Liver (tissue), 8 donors: ENCODE measurements at regions not wholly inside any gene's neighbourhood (a gene's known extent, or its start where the extent isn't known, plus 50 kb on each side); places are given as distances from the start of the nearest gene placed in this dataset.

Experiments
- DNase-seq: peaks from one replicate; pipeline ENCODE4 v3.0.0-alpha.2; 2017; ENCODE audit warnings: low spot score
- H3K27ac ChIP-seq, 2 donors: one replicate each; pipeline ENCODE4 v1.7.0; 2013; ENCODE audit warnings: inconsistent platforms in 2 of 2, low read length in 2 of 2, control low read depth in 1 of 2, low read depth in 1 of 2, mild to moderate bottlenecking in 1 of 2
- H3K27me3 ChIP-seq, 4 donors: one replicate each; pipeline versions ENCODE4 v1.6.1 to v1.7.0; 2013; ENCODE audit warnings: low read length in 3 of 4, inconsistent platforms in 1 of 4, mild to moderate bottlenecking in 1 of 4, moderate library complexity in 1 of 4; ENCODE audit not compliant: control insufficient read depth in 4 of 4, insufficient read depth in 4 of 4
- H3K36me3 ChIP-seq, 4 donors: one replicate each; pipeline versions ENCODE4 v1.6.1 to v1.7.0; 2013; ENCODE audit warnings: low read length in 3 of 4, mild to moderate bottlenecking in 3 of 4, low read depth in 1 of 4, moderate library complexity in 1 of 4; ENCODE audit not compliant: control insufficient read depth in 4 of 4, insufficient read depth in 3 of 4
- H3K4me1 ChIP-seq, 4 donors: one replicate each; pipeline versions ENCODE4 v1.6.1 to v1.7.0; 2013; ENCODE audit warnings: low read length in 3 of 4, mild to moderate bottlenecking in 3 of 4, moderate library complexity in 1 of 4; ENCODE audit not compliant: control insufficient read depth in 4 of 4, insufficient read depth in 4 of 4
- H3K4me3 ChIP-seq, 3 donors: one replicate each; pipeline versions ENCODE4 v1.6.1 to v1.7.0; 2013; ENCODE audit warnings: low read length in 3 of 3, control low read depth in 1 of 3, low read depth in 1 of 3, mild to moderate bottlenecking in 1 of 3
- H3K9ac ChIP-seq, 2 donors: one replicate each; pipeline ENCODE4 v1.7.0; 2013; ENCODE audit warnings: low read length in 2 of 2, mild to moderate bottlenecking in 2 of 2, moderate library complexity in 2 of 2, control low read depth in 1 of 2, low read depth in 1 of 2
- H3K9me3 ChIP-seq, 4 donors: one replicate each; pipeline versions ENCODE4 v1.6.1 to v1.7.0; 2013; ENCODE audit warnings: low read length in 3 of 4; ENCODE audit not compliant: control insufficient read depth in 4 of 4
- ATF3 ChIP-seq: IDR thresholded peaks from 2 replicates; pipeline ENCODE4 v1.6.1; 2016; ENCODE audit warnings: antibody characterized with exemption
- EGR1 ChIP-seq, 2 donors: IDR thresholded peaks; 2 replicates each; pipeline ENCODE4 v1.6.1; 2016 to 2018; ENCODE audit warnings: antibody characterized with exemption in 2 of 2, low read depth in 2 of 2
- FOXA1 ChIP-seq: IDR thresholded peaks from 2 replicates; pipeline ENCODE4 v1.6.1; 2016; ENCODE audit warnings: antibody characterized with exemption
- FOXA2 ChIP-seq: IDR thresholded peaks from 2 replicates; pipeline ENCODE4 v1.6.1; 2016; ENCODE audit warnings: antibody characterized with exemption
- HNF4A ChIP-seq, 2 donors: conservative IDR thresholded peaks; 2 replicates each; pipeline ENCODE4 v1.6.1; 2016; ENCODE audit warnings: antibody characterized with exemption in 2 of 2, mild to moderate bottlenecking in 2 of 2
- HNF4G ChIP-seq: IDR thresholded peaks from 2 replicates; pipeline ENCODE4 v1.6.1; 2016; ENCODE audit warnings: antibody characterized with exemption
- JUND ChIP-seq, 2 donors: IDR thresholded peaks; 2 replicates each; pipeline ENCODE4 v1.6.1; 2016; ENCODE audit warnings: antibody characterized with exemption in 2 of 2
- NR2F2 ChIP-seq: IDR thresholded peaks from 2 replicates; pipeline ENCODE4 v1.6.1; 2016; ENCODE audit warnings: antibody characterized with exemption
- RAD21 ChIP-seq, 2 donors: IDR thresholded peaks; 2 replicates each; pipeline ENCODE4 v1.6.1; 2016; ENCODE audit warnings: antibody characterized with exemption in 2 of 2, mild to moderate bottlenecking in 2 of 2
- REST ChIP-seq: IDR thresholded peaks from 2 replicates; pipeline ENCODE4 v1.6.1; 2016; ENCODE audit warnings: antibody characterized with exemption, mild to moderate bottlenecking
- RXRA ChIP-seq, 2 donors: IDR thresholded peaks; 2 replicates each; pipeline ENCODE4 v1.6.1; 2017 to 2018; ENCODE audit warnings: antibody characterized with exemption in 2 of 2, mild to moderate bottlenecking in 1 of 2
- SP1 ChIP-seq: IDR thresholded peaks from 2 replicates; pipeline ENCODE4 v1.6.1; 2018; ENCODE audit warnings: antibody characterized with exemption, mild to moderate bottlenecking
- TAF1 ChIP-seq: conservative IDR thresholded peaks from 2 replicates; pipeline ENCODE4 v1.6.1; 2016; ENCODE audit warnings: antibody characterized with exemption, mild to moderate bottlenecking
- YY1 ChIP-seq: IDR thresholded peaks from 2 replicates; pipeline ENCODE4 v1.6.1; 2016; ENCODE audit warnings: antibody characterized with exemption, mild to moderate bottlenecking
- WGBS: extraction: QIAGEN DNeasy Blood & Tissue Kit; methylation state at CpG from one replicate; pipeline ENCODE4 v1.1.7; 2013; 5-methylcytosine and 5-hydroxymethylcytosine counted together
- TF ChIP-seq, protein P1 (sequence below): IDR thresholded peaks from 2 replicates; pipeline ENCODE4 v1.6.1; 2016; ENCODE audit warnings: antibody characterized with exemption
- TF ChIP-seq, protein P2 (sequence below): fragments of 150-350 bp; IDR thresholded peaks from 2 replicates; pipeline ENCODE4 v1.5.1; 2017; ENCODE audit warnings: improper control_type of control experiment, low read depth, low read length; ENCODE audit not compliant: missing input control
- TF ChIP-seq, protein P3 (sequence below): IDR thresholded peaks from 2 replicates; pipeline ENCODE4 v1.6.1; 2016; ENCODE audit warnings: antibody characterized with exemption
- donor health status: healthy.
- donor health status: healthy.
- donor health status: healthy.
- donor health status: healthy.
- donor health status: healthy.

- peaks cover 0 to 2% (median 0%) of the 10 kb centered on the region in 4 donors for H3K27me3 ChIP-seq
- H3K4me1 ChIP-seq, result no peaks in the 10 kb centered on the region
- no peak overlapping the region for H3K27ac ChIP-seq
- 85% methylated on average over 3 of the region's 3 CpGs for WGBS
- H3K36me3 ChIP-seq, result no peaks in the 10 kb centered on the region
- DNase-seq, result no peak
- H3K9ac ChIP-seq, result no peak overlapping the region
- TF ChIP-seq HNF4A (conservative IDR thresholded peaks at IDR 0.05), result no peak
- no peak for TF ChIP-seq ATF3
- TF ChIP-seq NR2F2, result no peak
- TF ChIP-seq, protein P1, sequence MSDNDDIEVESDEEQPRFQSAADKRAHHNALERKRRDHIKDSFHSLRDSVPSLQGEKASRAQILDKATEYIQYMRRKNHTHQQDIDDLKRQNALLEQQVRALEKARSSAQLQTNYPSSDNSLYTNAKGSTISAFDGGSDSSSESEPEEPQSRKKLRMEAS, result no peak
- no peak for TF ChIP-seq EGR1 (IDR thresholded peaks at IDR 0.05; ENCODE audit: low read depth in 2 of 2)
- TF ChIP-seq FOXA1, result no peak
- no peak for TF ChIP-seq SP1
- TF ChIP-seq RXRA (IDR thresholded peaks at IDR 0.05), result no peak
- TF ChIP-seq, protein P2, sequence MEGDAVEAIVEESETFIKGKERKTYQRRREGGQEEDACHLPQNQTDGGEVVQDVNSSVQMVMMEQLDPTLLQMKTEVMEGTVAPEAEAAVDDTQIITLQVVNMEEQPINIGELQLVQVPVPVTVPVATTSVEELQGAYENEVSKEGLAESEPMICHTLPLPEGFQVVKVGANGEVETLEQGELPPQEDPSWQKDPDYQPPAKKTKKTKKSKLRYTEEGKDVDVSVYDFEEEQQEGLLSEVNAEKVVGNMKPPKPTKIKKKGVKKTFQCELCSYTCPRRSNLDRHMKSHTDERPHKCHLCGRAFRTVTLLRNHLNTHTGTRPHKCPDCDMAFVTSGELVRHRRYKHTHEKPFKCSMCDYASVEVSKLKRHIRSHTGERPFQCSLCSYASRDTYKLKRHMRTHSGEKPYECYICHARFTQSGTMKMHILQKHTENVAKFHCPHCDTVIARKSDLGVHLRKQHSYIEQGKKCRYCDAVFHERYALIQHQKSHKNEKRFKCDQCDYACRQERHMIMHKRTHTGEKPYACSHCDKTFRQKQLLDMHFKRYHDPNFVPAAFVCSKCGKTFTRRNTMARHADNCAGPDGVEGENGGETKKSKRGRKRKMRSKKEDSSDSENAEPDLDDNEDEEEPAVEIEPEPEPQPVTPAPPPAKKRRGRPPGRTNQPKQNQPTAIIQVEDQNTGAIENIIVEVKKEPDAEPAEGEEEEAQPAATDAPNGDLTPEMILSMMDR, result no peak
- no peak for TF ChIP-seq YY1
- TF ChIP-seq JUND (IDR thresholded peaks at IDR 0.05), result no peak
- TF ChIP-seq REST, result no peak
- H3K9me3 ChIP-seq, result no peaks in the 10 kb centered on the region
- H3K4me3 ChIP-seq, result no peak overlapping the region
These were observed 331.2 kb upstream of the C16orf82 start for GRCh38 chr16:26735521-26735920.

- H3K4me1 ChIP-seq, result no peaks in the 10 kb centered on the region
- peaks cover 0 to 2% (median 0%) of the 10 kb centered on the region in 4 donors for H3K27me3 ChIP-seq
- no peak overlapping the region for H3K9ac ChIP-seq
- H3K27ac ChIP-seq, result no peak overlapping the region
- WGBS, result 56% methylated on average over 4 of the region's 4 CpGs
- DNase-seq, result no peak
- H3K36me3 ChIP-seq, result no peaks in the 10 kb centered on the region
- H3K4me3 ChIP-seq, result no peak overlapping the region
- H3K9me3 ChIP-seq, result no peaks in the 10 kb centered on the region
- no peak for TF ChIP-seq HNF4G
- no peak for TF ChIP-seq EGR1 (IDR thresholded peaks at IDR 0.05; ENCODE audit: low read depth in 2 of 2)
- no peak for TF ChIP-seq RAD21 (IDR thresholded peaks at IDR 0.05)
- TF ChIP-seq, protein P3, sequence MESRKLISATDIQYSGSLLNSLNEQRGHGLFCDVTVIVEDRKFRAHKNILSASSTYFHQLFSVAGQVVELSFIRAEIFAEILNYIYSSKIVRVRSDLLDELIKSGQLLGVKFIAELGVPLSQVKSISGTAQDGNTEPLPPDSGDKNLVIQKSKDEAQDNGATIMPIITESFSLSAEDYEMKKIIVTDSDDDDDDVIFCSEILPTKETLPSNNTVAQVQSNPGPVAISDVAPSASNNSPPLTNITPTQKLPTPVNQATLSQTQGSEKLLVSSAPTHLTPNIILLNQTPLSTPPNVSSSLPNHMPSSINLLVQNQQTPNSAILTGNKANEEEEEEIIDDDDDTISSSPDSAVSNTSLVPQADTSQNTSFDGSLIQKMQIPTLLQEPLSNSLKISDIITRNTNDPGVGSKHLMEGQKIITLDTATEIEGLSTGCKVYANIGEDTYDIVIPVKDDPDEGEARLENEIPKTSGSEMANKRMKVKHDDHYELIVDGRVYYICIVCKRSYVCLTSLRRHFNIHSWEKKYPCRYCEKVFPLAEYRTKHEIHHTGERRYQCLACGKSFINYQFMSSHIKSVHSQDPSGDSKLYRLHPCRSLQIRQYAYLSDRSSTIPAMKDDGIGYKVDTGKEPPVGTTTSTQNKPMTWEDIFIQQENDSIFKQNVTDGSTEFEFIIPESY, result no peak
- no peak for TF ChIP-seq NR2F2
- no peak for TF ChIP-seq SP1
- TF ChIP-seq TAF1, result no peak
- no peak for TF ChIP-seq RXRA (IDR thresholded peaks at IDR 0.05)
- TF ChIP-seq ATF3, result no peak
- no peak for TF ChIP-seq JUND (IDR thresholded peaks at IDR 0.05)
- TF ChIP-seq FOXA1, result no peak
- TF ChIP-seq, protein P1, result no peak
- TF ChIP-seq YY1, result no peak
- no peak for TF ChIP-seq FOXA2
- no peak for TF ChIP-seq REST
- TF ChIP-seq, protein P2, result no peak
- no peak for TF ChIP-seq HNF4A (conservative IDR thresholded peaks at IDR 0.05)
These were observed 330.6 kb upstream of the C16orf82 start for GRCh38 chr16:26736084-26736483.
